Stomach (tissue), 4 donors: ENCODE measurements at regions not wholly inside any gene's neighbourhood (a gene's known extent, or its start where the extent isn't known, plus 50 kb on each side); places are given as distances from the start of the nearest gene placed in this dataset.

Source experiments
- POLR2A ChIP-seq, 4 donors: fragments of 450-650 bp; IDR thresholded peaks; one replicate each; pipeline ENCODE4 v1.6.1; 2016; ENCODE audit warnings: antibody characterized with exemption in 4 of 4, control low read depth in 2 of 4, mild to moderate bottlenecking in 1 of 4, moderate library complexity in 1 of 4
- POLR2AphosphoS5 ChIP-seq, 3 donors: sonication (generic); formaldehyde crosslinking; IDR thresholded peaks; one replicate each; pipeline ENCODE4 v1.6.1; 2016; ENCODE audit warnings: antibody characterized with exemption in 3 of 3
- TF ChIP-seq, protein P1 (sequence below), 7 experiments: fragments of 450-650 bp in 4 of 7; fragments of 200-600 bp in 3 of 7; sonication (generic) in 3 of 7; IDR thresholded peaks; one replicate each; pipeline ENCODE4 v1.5.1; 2016 to 2019; ENCODE audit warnings: antibody characterized with exemption in 7 of 7, control low read depth in 2 of 7, mild to moderate bottlenecking in 1 of 7

DNA sequence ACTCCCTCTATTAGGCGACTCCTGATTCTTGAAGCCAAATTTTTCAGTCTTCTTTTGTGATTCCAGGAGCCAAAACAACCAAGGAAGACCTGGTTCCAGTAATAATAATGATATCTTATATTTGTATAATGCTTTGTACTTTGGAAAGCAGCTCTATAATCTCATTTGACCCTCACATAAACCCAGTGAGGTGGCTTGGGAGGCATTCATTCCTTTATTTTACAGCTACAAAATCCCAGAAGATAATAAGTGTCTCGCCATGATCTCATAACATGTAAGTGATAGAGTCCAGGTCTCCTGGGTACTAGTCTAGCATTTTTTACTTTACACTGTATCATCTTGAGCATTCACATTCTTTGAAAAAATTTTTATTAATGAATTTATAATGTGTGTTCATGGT is 143.1 kb downstream of the ACTBL2 start:
- TF ChIP-seq POLR2A (IDR thresholded peaks at IDR 0.05) (no peak), POLR2AphosphoS5 (IDR thresholded peaks at IDR 0.05) (no peak)
- TF ChIP-seq, protein P1, sequence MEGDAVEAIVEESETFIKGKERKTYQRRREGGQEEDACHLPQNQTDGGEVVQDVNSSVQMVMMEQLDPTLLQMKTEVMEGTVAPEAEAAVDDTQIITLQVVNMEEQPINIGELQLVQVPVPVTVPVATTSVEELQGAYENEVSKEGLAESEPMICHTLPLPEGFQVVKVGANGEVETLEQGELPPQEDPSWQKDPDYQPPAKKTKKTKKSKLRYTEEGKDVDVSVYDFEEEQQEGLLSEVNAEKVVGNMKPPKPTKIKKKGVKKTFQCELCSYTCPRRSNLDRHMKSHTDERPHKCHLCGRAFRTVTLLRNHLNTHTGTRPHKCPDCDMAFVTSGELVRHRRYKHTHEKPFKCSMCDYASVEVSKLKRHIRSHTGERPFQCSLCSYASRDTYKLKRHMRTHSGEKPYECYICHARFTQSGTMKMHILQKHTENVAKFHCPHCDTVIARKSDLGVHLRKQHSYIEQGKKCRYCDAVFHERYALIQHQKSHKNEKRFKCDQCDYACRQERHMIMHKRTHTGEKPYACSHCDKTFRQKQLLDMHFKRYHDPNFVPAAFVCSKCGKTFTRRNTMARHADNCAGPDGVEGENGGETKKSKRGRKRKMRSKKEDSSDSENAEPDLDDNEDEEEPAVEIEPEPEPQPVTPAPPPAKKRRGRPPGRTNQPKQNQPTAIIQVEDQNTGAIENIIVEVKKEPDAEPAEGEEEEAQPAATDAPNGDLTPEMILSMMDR (IDR thresholded peaks at IDR 0.05) = no peak
